ENCODE measurements at regions not wholly inside any gene's neighbourhood (a gene's known extent, or its start where the extent isn't known, plus 50 kb on each side); places are given as distances from the start of the nearest gene placed in this dataset.

DNA sequence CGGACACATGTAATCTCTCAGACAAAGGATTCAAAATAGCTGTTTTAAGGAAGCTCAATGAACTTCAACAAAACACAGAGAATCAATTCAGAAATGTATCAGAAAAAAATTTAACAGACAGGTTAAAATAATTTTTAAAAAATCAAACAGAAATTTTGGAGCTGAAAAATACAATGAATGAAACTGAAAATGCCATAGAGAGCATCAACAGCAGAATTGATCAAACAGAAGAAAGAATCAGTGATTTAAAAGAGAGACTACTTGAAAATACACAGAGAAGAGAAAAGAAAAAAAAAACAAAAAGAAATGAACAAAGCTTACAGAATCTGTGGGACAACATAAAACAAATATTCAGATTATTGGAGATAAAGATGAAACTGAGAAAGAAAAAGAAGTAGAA is 118.8 kb upstream of the GYPA start:
- CTCF ChIA-PET = no interaction called here
- TF ChIP-seq, protein P1, sequence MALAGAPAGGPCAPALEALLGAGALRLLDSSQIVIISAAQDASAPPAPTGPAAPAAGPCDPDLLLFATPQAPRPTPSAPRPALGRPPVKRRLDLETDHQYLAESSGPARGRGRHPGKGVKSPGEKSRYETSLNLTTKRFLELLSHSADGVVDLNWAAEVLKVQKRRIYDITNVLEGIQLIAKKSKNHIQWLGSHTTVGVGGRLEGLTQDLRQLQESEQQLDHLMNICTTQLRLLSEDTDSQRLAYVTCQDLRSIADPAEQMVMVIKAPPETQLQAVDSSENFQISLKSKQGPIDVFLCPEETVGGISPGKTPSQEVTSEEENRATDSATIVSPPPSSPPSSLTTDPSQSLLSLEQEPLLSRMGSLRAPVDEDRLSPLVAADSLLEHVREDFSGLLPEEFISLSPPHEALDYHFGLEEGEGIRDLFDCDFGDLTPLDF (CRISPR knock-in tag; IDR thresholded peaks at IDR 0.05) = no peak
- TF ChIP-seq SOX15 (CRISPR knock-in tag; IDR thresholded peaks at IDR 0.05) (no peak), MYBL2 (CRISPR knock-in tag; IDR thresholded peaks at IDR 0.05) (no peak), MXD4 (CRISPR knock-in tag; IDR thresholded peaks at IDR 0.05; ENCODE audit: borderline replicate concordance) (no peak), NFATC4 (CRISPR knock-in tag; IDR thresholded peaks at IDR 0.05) (no peak), ZBTB21 (CRISPR knock-in tag; IDR thresholded peaks at IDR 0.05; ENCODE audit: borderline replicate concordance) (no peak), ZNF232 (CRISPR knock-in tag; IDR thresholded peaks at IDR 0.05) (no peak), ATF1 (CRISPR knock-in tag; IDR thresholded peaks at IDR 0.05) (no peak), NR1H2 (CRISPR knock-in tag; IDR thresholded peaks at IDR 0.05) (no peak), SP1 (CRISPR knock-in tag; conservative IDR thresholded peaks at IDR 0.05) (no peak), CREM (CRISPR knock-in tag; IDR thresholded peaks at IDR 0.05) (no peak), TEAD1 (CRISPR knock-in tag; IDR thresholded peaks at IDR 0.05) (no peak)
- TF ChIP-seq, protein P2, sequence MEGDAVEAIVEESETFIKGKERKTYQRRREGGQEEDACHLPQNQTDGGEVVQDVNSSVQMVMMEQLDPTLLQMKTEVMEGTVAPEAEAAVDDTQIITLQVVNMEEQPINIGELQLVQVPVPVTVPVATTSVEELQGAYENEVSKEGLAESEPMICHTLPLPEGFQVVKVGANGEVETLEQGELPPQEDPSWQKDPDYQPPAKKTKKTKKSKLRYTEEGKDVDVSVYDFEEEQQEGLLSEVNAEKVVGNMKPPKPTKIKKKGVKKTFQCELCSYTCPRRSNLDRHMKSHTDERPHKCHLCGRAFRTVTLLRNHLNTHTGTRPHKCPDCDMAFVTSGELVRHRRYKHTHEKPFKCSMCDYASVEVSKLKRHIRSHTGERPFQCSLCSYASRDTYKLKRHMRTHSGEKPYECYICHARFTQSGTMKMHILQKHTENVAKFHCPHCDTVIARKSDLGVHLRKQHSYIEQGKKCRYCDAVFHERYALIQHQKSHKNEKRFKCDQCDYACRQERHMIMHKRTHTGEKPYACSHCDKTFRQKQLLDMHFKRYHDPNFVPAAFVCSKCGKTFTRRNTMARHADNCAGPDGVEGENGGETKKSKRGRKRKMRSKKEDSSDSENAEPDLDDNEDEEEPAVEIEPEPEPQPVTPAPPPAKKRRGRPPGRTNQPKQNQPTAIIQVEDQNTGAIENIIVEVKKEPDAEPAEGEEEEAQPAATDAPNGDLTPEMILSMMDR (IDR thresholded peaks at IDR 0.05) = no peak
- TF ChIP-seq, protein P3, sequence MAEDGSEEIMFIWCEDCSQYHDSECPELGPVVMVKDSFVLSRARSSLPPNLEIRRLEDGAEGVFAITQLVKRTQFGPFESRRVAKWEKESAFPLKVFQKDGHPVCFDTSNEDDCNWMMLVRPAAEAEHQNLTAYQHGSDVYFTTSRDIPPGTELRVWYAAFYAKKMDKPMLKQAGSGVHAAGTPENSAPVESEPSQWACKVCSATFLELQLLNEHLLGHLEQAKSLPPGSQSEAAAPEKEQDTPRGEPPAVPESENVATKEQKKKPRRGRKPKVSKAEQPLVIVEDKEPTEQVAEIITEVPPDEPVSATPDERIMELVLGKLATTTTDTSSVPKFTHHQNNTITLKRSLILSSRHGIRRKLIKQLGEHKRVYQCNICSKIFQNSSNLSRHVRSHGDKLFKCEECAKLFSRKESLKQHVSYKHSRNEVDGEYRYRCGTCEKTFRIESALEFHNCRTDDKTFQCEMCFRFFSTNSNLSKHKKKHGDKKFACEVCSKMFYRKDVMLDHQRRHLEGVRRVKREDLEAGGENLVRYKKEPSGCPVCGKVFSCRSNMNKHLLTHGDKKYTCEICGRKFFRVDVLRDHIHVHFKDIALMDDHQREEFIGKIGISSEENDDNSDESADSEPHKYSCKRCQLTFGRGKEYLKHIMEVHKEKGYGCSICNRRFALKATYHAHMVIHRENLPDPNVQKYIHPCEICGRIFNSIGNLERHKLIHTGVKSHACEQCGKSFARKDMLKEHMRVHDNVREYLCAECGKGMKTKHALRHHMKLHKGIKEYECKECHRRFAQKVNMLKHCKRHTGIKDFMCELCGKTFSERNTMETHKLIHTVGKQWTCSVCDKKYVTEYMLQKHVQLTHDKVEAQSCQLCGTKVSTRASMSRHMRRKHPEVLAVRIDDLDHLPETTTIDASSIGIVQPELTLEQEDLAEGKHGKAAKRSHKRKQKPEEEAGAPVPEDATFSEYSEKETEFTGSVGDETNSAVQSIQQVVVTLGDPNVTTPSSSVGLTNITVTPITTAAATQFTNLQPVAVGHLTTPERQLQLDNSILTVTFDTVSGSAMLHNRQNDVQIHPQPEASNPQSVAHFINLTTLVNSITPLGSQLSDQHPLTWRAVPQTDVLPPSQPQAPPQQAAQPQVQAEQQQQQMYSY (CRISPR knock-in tag; IDR thresholded peaks at IDR 0.05) = no peak
- H3K9me3 Mint-ChIP-seq = peaks cover 15% of the 10 kb centered on the region

DNA sequence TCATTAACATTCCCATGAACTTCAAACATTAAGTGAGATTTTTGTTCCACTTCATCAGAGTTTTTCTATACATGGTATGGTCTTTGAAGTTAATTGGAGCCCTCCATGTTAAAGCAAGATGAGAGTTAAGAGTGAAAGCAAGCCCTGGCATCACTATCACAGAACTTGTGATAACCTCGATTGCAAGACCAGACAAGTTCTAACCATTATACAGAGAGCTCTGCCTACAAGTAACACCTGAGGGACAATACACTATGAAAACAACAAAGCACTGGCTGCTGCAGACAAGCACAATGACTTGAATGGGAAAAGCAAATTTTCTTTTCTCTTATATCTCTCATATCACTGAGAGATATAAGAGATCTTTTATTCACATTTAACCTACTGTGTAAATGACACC is 126.6 kb upstream of the GYPA start:
- H3K9me3 Mint-ChIP-seq = no peaks in the 10 kb centered on the region
- ChIA-PET CTCF (no interaction called here), POLR2A (no interaction called here)
- H3K36me3 Mint-ChIP-seq = no peaks in the 10 kb centered on the region
- no peak for TF ChIP-seq ZNF671 (CRISPR knock-in tag; IDR thresholded peaks at IDR 0.05)
- TF ChIP-seq, protein P4, sequence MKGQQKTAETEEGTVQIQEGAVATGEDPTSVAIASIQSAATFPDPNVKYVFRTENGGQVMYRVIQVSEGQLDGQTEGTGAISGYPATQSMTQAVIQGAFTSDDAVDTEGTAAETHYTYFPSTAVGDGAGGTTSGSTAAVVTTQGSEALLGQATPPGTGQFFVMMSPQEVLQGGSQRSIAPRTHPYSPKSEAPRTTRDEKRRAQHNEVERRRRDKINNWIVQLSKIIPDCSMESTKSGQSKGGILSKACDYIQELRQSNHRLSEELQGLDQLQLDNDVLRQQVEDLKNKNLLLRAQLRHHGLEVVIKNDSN (CRISPR knock-in tag; IDR thresholded peaks at IDR 0.05) = no peak
- TF ChIP-seq, protein P5, sequence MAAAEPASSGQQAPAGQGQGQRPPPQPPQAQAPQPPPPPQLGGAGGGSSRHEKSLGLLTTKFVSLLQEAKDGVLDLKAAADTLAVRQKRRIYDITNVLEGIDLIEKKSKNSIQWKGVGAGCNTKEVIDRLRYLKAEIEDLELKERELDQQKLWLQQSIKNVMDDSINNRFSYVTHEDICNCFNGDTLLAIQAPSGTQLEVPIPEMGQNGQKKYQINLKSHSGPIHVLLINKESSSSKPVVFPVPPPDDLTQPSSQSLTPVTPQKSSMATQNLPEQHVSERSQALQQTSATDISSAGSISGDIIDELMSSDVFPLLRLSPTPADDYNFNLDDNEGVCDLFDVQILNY (CRISPR knock-in tag; IDR thresholded peaks at IDR 0.05) = no peak
- no peak for TF ChIP-seq NR1H2 (CRISPR knock-in tag; IDR thresholded peaks at IDR 0.05)
- TF ChIP-seq, protein P1 (CRISPR knock-in tag; IDR thresholded peaks at IDR 0.05) = no peak
- no peak for TF ChIP-seq NFYB (CRISPR knock-in tag; conservative IDR thresholded peaks at IDR 0.05; ENCODE audit: low read depth)
- TF ChIP-seq, protein P6, sequence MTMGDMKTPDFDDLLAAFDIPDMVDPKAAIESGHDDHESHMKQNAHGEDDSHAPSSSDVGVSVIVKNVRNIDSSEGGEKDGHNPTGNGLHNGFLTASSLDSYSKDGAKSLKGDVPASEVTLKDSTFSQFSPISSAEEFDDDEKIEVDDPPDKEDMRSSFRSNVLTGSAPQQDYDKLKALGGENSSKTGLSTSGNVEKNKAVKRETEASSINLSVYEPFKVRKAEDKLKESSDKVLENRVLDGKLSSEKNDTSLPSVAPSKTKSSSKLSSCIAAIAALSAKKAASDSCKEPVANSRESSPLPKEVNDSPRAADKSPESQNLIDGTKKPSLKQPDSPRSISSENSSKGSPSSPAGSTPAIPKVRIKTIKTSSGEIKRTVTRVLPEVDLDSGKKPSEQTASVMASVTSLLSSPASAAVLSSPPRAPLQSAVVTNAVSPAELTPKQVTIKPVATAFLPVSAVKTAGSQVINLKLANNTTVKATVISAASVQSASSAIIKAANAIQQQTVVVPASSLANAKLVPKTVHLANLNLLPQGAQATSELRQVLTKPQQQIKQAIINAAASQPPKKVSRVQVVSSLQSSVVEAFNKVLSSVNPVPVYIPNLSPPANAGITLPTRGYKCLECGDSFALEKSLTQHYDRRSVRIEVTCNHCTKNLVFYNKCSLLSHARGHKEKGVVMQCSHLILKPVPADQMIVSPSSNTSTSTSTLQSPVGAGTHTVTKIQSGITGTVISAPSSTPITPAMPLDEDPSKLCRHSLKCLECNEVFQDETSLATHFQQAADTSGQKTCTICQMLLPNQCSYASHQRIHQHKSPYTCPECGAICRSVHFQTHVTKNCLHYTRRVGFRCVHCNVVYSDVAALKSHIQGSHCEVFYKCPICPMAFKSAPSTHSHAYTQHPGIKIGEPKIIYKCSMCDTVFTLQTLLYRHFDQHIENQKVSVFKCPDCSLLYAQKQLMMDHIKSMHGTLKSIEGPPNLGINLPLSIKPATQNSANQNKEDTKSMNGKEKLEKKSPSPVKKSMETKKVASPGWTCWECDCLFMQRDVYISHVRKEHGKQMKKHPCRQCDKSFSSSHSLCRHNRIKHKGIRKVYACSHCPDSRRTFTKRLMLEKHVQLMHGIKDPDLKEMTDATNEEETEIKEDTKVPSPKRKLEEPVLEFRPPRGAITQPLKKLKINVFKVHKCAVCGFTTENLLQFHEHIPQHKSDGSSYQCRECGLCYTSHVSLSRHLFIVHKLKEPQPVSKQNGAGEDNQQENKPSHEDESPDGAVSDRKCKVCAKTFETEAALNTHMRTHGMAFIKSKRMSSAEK (CRISPR knock-in tag; IDR thresholded peaks at IDR 0.05; ENCODE audit: borderline replicate concordance) = no peak
- DNase-seq (ENCODE audit: low spot score) (no peak), ATAC-seq (no peak)
- no peaks in the 10 kb centered on the region for H3K4me1 Mint-ChIP-seq
- no peak overlapping the region for H3K4me3 Mint-ChIP-seq
- no peak overlapping the region for H3K27ac Mint-ChIP-seq
- no peaks in the 10 kb centered on the region for H3K27me3 Mint-ChIP-seq (ENCODE audit: low read depth)

More for the DNA sequence above, 118.8 kb upstream of the GYPA start:
- Mint-ChIP-seq H3K4me1 (no peaks in the 10 kb centered on the region), H3K36me3 (peaks cover 3% of the 10 kb centered on the region; the same call in 1 of the 2 replicates), H3K27me3 (ENCODE audit: low read depth) (no peaks in the 10 kb centered on the region), H3K4me3 (no peak overlapping the region), H3K27ac (no peak overlapping the region)
- ATAC-seq = no peak
- POLR2A ChIA-PET = no interaction called here
- no peak for DNase-seq (ENCODE audit: low spot score)

Data from WTC11 (cell line).